Endothelial cell of umbilical vein (primary cell): ENCODE measurements at regions not wholly inside any gene's neighbourhood (a gene's known extent, or its start where the extent isn't known, plus 50 kb on each side); places are given as distances from the start of the nearest gene placed in this dataset.

Experiments used
- BruUV-seq: library from RNA; stranded (reverse); fragments of 400-500 nt; replicated peaks from 2 replicates; lab custom pipeline; 2021; lab: Mats Ljungman, UMichigan
- CTCF ChIA-PET: fragments of 300-600, 350-600 bp; sonication (Branson Sonifier 250); formaldehyde crosslinking; loops from one replicate; lab custom pipeline; 2021; ENCODE audit warnings: antibody characterized with exemption, inconsistent platforms; lab: Charles Lee
- POLR2A ChIA-PET: fragments of 300-600, 350-600 bp; sonication (Branson Sonifier 250); formaldehyde crosslinking; loops from one replicate; lab custom pipeline; 2021; ENCODE audit warnings: antibody characterized with exemption, inconsistent platforms; lab: Charles Lee
- DNase-seq: peaks from one replicate; pipeline ENCODE4 v3.0.0-alpha.2; 2011; ENCODE audit warnings: low read depth, low spot score
- FAIRE-seq: peaks from 2 replicates; lab custom pipeline; 2011; peaks lifted over from hg19 to GRCh38; lab: Jason Lieb, UNC
- H2AFZ ChIP-seq: 2 replicates; pipeline ENCODE4 v1.6.0; 2012; ENCODE audit warnings: low read depth, low read length, control low read depth, inconsistent platforms
- H3K27ac ChIP-seq: 2 replicates; pipeline ENCODE4 v1.5.1; 2011; ENCODE audit warnings: low read depth, mild to moderate bottlenecking, control low read depth, low read length, moderate library complexity; ENCODE audit not compliant: insufficient read depth
- H3K27me3 ChIP-seq, 2 experiments: 2 replicates each; pipeline versions ENCODE4 v1.6.0 to v1.6.1; 2011; ENCODE audit warnings: low read length in 2 of 2, mixed read lengths in 1 of 2; ENCODE audit not compliant: control insufficient read depth in 2 of 2, insufficient read depth in 2 of 2
- H3K36me3 ChIP-seq, 2 experiments: 2 replicates in 1 of 2; 3 replicates in 1 of 2; pipeline ENCODE4 v1.5.1; 2011; ENCODE audit warnings: low read length in 2 of 2, mild to moderate bottlenecking in 1 of 2, moderate library complexity in 1 of 2; ENCODE audit not compliant: control insufficient read depth in 2 of 2, insufficient read depth in 2 of 2; ENCODE audit errors: extremely low read depth in 1 of 2
- H3K4me1 ChIP-seq: 3 replicates; pipeline ENCODE4 v1.5.1; 2011; ENCODE audit warnings: mild to moderate bottlenecking, low read length; ENCODE audit not compliant: control insufficient read depth, insufficient read depth; ENCODE audit errors: extremely low read depth
- H3K4me2 ChIP-seq: 2 replicates; pipeline ENCODE4 v1.6.1; 2011; ENCODE audit warnings: low read length, control low read depth, mixed read lengths; ENCODE audit not compliant: insufficient read depth
- H3K4me3 ChIP-seq, 3 experiments: fragments of 200-600 bp in 1 of 3; sonication (generic), shearing (Covaris generic) in 1 of 3; replicated peaks in 1 of 3; 2 replicates each; pipeline ENCODE4 v1.5.1; 2011 to 2016; ENCODE audit warnings: control low read depth in 3 of 3, low read length in 3 of 3, mild to moderate bottlenecking in 2 of 3, inconsistent platforms in 1 of 3, low read depth in 1 of 3, moderate library complexity in 1 of 3; ENCODE audit not compliant: insufficient read depth in 1 of 3
- H3K79me2 ChIP-seq: 2 replicates; pipeline ENCODE4 v1.6.0; 2012; ENCODE audit warnings: low read length, inconsistent platforms; ENCODE audit not compliant: control insufficient read depth, insufficient read depth
- H3K9ac ChIP-seq: replicated peaks from 2 replicates; pipeline ENCODE3; 2011; ENCODE audit warnings: low read length, control low read depth; ENCODE audit not compliant: insufficient read depth; ENCODE audit errors: extremely low read depth
- H3K9me1 ChIP-seq: replicated peaks from 3 replicates; pipeline ENCODE4 v1.6.0; 2011; ENCODE audit warnings: mild to moderate bottlenecking, low read length; ENCODE audit not compliant: control insufficient read depth, insufficient read depth; ENCODE audit errors: extremely low read depth
- H3K9me3 ChIP-seq: replicated peaks from 2 replicates; pipeline ENCODE4 v1.5.1; 2012; ENCODE audit warnings: low read length, inconsistent platforms; ENCODE audit not compliant: control insufficient read depth, insufficient read depth
- H4K20me1 ChIP-seq: replicated peaks from 2 replicates; pipeline ENCODE3; 2011; ENCODE audit warnings: mild to moderate bottlenecking, low read length; ENCODE audit not compliant: control insufficient read depth, insufficient read depth; ENCODE audit errors: extremely low read depth
- CTCF ChIP-seq, 2 donors: IDR thresholded peaks; 1 replicate in 1 of 2; 2 replicates in 1 of 2; pipeline ENCODE4 v1.5.1; 2011; ENCODE audit warnings: low read length in 2 of 2, mild to moderate bottlenecking in 2 of 2, moderate library complexity in 2 of 2, control low read depth in 1 of 2, inconsistent platforms in 1 of 2, low read depth in 1 of 2; ENCODE audit not compliant: insufficient read depth in 1 of 2; ENCODE audit errors: extremely low read depth in 1 of 2
- EZH2 ChIP-seq: IDR thresholded peaks from 2 replicates; pipeline ENCODE4 v1.6.1; 2012; ENCODE audit warnings: borderline replicate concordance, low read depth, mild to moderate bottlenecking, moderate library complexity, low read length, inconsistent platforms; ENCODE audit not compliant: severe bottlenecking
- FOS ChIP-seq: IDR thresholded peaks from 2 replicates; pipeline ENCODE4 v1.6.1; 2011; ENCODE audit warnings: mild to moderate bottlenecking, low read length, moderate library complexity, borderline replicate concordance; ENCODE audit not compliant: insufficient read depth
- GATA2 ChIP-seq: IDR thresholded peaks from 2 replicates; pipeline ENCODE4 v1.7.0; 2011; ENCODE audit warnings: low read depth, mild to moderate bottlenecking, moderate library complexity, mixed read lengths, low read length; ENCODE audit not compliant: insufficient read length, insufficient read depth
- JUN ChIP-seq: IDR thresholded peaks from 2 replicates; pipeline ENCODE4 v1.6.1; 2011; ENCODE audit warnings: borderline replicate concordance, low read depth; ENCODE audit not compliant: insufficient read length, insufficient read depth
- MAX ChIP-seq: IDR thresholded peaks from 2 replicates; pipeline ENCODE4 v1.6.1; 2011; ENCODE audit not compliant: insufficient read depth, insufficient read length
- MYC ChIP-seq: IDR thresholded peaks from one replicate; pipeline ENCODE4 v1.6.1; 2011; ENCODE audit warnings: mild to moderate bottlenecking, low read depth, low read length
- POLR2A ChIP-seq: IDR thresholded peaks from 2 replicates; pipeline ENCODE4 v1.6.1; 2012; ENCODE audit warnings: low read depth, mild to moderate bottlenecking, control low read depth, low read length
- POLR2AphosphoS5 ChIP-seq: IDR thresholded peaks from 2 replicates; pipeline ENCODE4 v1.6.1; 2012; ENCODE audit warnings: low read depth, mild to moderate bottlenecking, control low read depth, low read length, moderate library complexity; ENCODE audit not compliant: insufficient read depth
- dilution Hi-C: fragments of 300-500 bp; cut with MboI; formaldehyde crosslinking; loops from one replicate; pipeline ENCODE4 v1.15.0; 2019; ENCODE audit warnings: low sequenced_read_pairs; ENCODE audit not compliant: extremely low pct_ligation_motif_present
- intact Hi-C: fragments of 100-400 bp; cut with micrococcal nuclease; formaldehyde crosslinking; loops from one replicate; pipeline ENCODE4 v1.10.0; 2022

DNA sequence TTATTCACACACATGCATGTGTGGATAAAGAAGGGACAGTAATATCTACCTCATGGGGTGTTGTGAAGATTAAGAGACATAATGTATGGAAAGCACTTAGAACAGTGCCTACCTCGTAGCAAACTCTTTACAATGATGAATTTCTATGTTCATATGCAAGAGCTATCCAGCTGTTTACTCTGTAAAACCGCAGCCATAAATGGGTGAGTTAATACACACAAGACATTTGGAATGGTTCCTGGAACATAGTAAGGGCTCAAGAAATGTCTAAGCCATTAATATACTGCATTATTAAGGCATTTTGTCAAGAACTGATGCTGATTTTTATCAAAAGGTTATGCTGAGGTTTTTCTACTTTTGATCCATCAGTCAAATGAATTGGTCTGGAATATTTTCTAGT, 1076.2 kb downstream of the TSN start:
- intact Hi-C loops, result no loop called here
- dilution Hi-C loops, result no loop called here
- no peaks in the 10 kb centered on the region for H3K9me1 ChIP-seq
- H3K4me1 ChIP-seq, result no peaks in the 10 kb centered on the region
- H2AFZ ChIP-seq, result no peak overlapping the region
- no peak overlapping the region for H3K4me2 ChIP-seq
- no peak overlapping the region for H3K27ac ChIP-seq
- H3K4me3 ChIP-seq, result no peak overlapping the region
- peaks cover 5% of the 10 kb centered on the region for H3K9me3 ChIP-seq
- DNase-seq (no peak), FAIRE-seq (no peak)
- TF ChIP-seq POLR2AphosphoS5, result no peak
- TF ChIP-seq FOS, result no peak
- TF ChIP-seq MAX, result no peak
- TF ChIP-seq CTCF (IDR thresholded peaks at IDR 0.05; ENCODE audit: extremely low read depth in 1 of 2, insufficient read depth in 1 of 2, low read depth in 1 of 2, low read length in 2 of 2), result no peak
- TF ChIP-seq JUN, result no peak
- no peak for TF ChIP-seq GATA2
- TF ChIP-seq POLR2A, result no peak
- TF ChIP-seq EZH2, result no peak
- TF ChIP-seq MYC, result no peak
- no peak overlapping the region for H3K9ac ChIP-seq
- no peaks in the 10 kb centered on the region for H3K79me2 ChIP-seq
- CTCF ChIA-PET, result no interaction called here
- no TSS peak for BruUV-seq
- H3K36me3 ChIP-seq, result no peaks in the 10 kb centered on the region
- H3K27me3 ChIP-seq, result no peaks in the 10 kb centered on the region
- H4K20me1 ChIP-seq, result no peaks in the 10 kb centered on the region
- POLR2A ChIA-PET, result no interaction called here
